ENCODE measurements at regions not wholly inside any gene's neighbourhood (a gene's known extent, or its start where the extent isn't known, plus 50 kb on each side); places are given as distances from the start of the nearest gene placed in this dataset.

DNA sequence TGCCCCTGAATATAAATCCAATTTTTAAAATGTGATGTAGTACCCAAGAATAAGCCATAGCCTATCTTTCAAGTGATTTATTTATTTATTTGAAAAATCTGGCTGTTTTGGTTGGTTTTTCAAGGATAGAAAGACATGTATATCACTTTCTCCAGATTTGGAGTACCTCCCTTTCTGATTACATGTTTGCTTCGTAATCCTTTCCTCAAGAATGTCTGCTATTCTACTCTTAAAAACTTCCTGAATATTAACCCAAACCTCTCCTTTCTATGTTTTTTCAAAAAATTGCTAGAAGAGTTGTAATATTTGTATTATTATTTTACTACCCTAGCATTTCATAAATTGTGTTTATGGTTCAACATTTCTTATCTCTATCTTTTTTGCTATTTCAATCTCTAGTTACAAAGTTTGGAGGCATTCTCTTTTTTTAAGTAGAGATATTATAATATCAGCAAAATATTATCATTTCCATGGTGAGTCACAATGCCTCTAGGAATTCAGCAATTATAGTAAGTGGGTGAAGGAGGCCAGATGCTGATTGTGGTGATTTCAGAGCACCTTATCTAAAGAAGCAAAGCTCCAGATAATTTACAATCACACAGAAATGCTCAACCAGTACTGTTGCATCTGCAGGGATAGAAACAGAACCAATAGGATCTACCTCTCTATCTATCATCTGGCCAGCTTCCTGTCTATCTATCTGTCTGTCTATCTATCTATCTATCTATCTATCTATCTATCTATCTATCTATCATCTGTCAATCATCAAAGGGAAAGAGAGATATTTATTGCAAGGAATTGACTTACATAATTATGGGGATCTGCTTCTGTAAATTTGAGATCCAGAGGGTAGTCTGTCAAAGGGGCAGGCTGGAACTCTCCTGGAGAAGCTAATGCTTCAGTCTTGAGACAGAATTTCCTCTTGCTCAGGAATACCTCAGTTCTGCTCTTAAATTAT is 412.5 kb upstream of the SEMA3C start:
- FAIRE-seq, result no peak
- WGBS, 2 experiments (ENCODE audit: extremely low coverage in 1 of 2, insufficient coverage in 1 of 2, insufficient read length in 1 of 2, insufficient replicate concordance in 2 of 2, low coverage in 1 of 2, low lambda C conversion rate in 2 of 2, missing lambda C conversion rate in 1 of 2), result 81% methylated on average over 1 of the region's 1 CpG; no CpG with 5 or more reads in 1 of the 2 experiments

More for the DNA sequence above, 412.5 kb upstream of the SEMA3C start:
- no peaks in the 10 kb centered on the region for H3K27me3 ChIP-seq (replicated peaks in 1 of 4; ENCODE audit: control insufficient read depth in 3 of 4, extremely low read depth in 1 of 4, insufficient read depth in 3 of 4, low read length in 3 of 4)
- H3K27ac ChIP-seq (ENCODE audit: low read depth, low read length), result no peak overlapping the region
- H2BK15ac ChIP-seq (ENCODE audit: low read length), result no peak overlapping the region
- CTCF ChIA-PET (ENCODE audit: partially characterized antibody), result interaction anchor here (1.4 kb wide), 1 partner anchor 23 kb away, joined by 3 read pairs; no protein-coding TSS in a partner anchor
- H3K9me3 ChIP-seq (ENCODE audit: insufficient read depth in 2 of 2, low read depth in 1 of 2, low read length in 1 of 2), result no peaks in the 10 kb centered on the region
- no peak overlapping the region for H2AK5ac ChIP-seq (ENCODE audit: low read depth, low read length)
- no peak overlapping the region for H3K4ac ChIP-seq (replicated peaks; ENCODE audit: insufficient read length, low read depth, low read length)
- H3K4me1 ChIP-seq (replicated peaks in 1 of 4; ENCODE audit: control insufficient read depth in 3 of 4, insufficient read depth in 4 of 4, low read length in 3 of 4), result no peaks in the 10 kb centered on the region
- TF ChIP-seq, protein P1, sequence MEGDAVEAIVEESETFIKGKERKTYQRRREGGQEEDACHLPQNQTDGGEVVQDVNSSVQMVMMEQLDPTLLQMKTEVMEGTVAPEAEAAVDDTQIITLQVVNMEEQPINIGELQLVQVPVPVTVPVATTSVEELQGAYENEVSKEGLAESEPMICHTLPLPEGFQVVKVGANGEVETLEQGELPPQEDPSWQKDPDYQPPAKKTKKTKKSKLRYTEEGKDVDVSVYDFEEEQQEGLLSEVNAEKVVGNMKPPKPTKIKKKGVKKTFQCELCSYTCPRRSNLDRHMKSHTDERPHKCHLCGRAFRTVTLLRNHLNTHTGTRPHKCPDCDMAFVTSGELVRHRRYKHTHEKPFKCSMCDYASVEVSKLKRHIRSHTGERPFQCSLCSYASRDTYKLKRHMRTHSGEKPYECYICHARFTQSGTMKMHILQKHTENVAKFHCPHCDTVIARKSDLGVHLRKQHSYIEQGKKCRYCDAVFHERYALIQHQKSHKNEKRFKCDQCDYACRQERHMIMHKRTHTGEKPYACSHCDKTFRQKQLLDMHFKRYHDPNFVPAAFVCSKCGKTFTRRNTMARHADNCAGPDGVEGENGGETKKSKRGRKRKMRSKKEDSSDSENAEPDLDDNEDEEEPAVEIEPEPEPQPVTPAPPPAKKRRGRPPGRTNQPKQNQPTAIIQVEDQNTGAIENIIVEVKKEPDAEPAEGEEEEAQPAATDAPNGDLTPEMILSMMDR (IDR thresholded peaks at IDR 0.05; ENCODE audit: control extremely low read depth in 1 of 3, insufficient read depth in 1 of 3, low read depth in 1 of 3, low read length in 3 of 3), result no peak
- no peak overlapping the region for H4K91ac ChIP-seq (replicated peaks; ENCODE audit: insufficient read length, low read length)
- H3K18ac ChIP-seq (ENCODE audit: extremely low read depth, low read length), result no peak overlapping the region
- no peak overlapping the region for H3K4me2 ChIP-seq (ENCODE audit: insufficient read depth in 1 of 2, low read depth in 2 of 2, low read length in 2 of 2)
- no peak overlapping the region for H4K5ac ChIP-seq (ENCODE audit: insufficient read length, low read depth, low read length)
- no peak for DNase-seq (ENCODE audit: low read depth in 1 of 2, low spot score in 2 of 2)
- H2BK20ac ChIP-seq (ENCODE audit: low read length), result no peak overlapping the region
- H3K79me2 ChIP-seq (ENCODE audit: control insufficient read depth in 1 of 2, insufficient read depth in 2 of 2, low read length in 2 of 2), result no peaks in the 10 kb centered on the region
- H4K20me1 ChIP-seq (replicated peaks in 1 of 2; ENCODE audit: control insufficient read depth in 1 of 2, insufficient read depth in 2 of 2, low read length in 2 of 2), result no peaks in the 10 kb centered on the region
- H3K9ac ChIP-seq (replicated peaks in 1 of 4; ENCODE audit: extremely low read depth in 1 of 4, low read depth in 3 of 4, low read length in 3 of 4), result no peak overlapping the region
- no peak overlapping the region for H3K56ac ChIP-seq (replicated peaks; ENCODE audit: insufficient read length, low read depth, low read length)
- no peak overlapping the region for H3K23ac ChIP-seq (ENCODE audit: insufficient read length)
- H3K4me3 ChIP-seq (ENCODE audit: extremely low read depth in 1 of 4, insufficient read depth in 2 of 4, low read depth in 3 of 4, low read length in 4 of 4), result no peak overlapping the region
- no peak overlapping the region for H2BK5ac ChIP-seq (ENCODE audit: low read depth, low read length)
- no peak overlapping the region for H2AFZ ChIP-seq (ENCODE audit: low read length)
- H3K36me3 ChIP-seq (ENCODE audit: control insufficient read depth in 2 of 4, insufficient read depth in 4 of 4, low read length in 3 of 4), result no peaks in the 10 kb centered on the region
- H3K79me1 ChIP-seq (ENCODE audit: low read depth, low read length), result no peaks in the 10 kb centered on the region
- H4K8ac ChIP-seq (ENCODE audit: extremely low read depth, insufficient read depth, low read length), result no peak overlapping the region
- no peak overlapping the region for H3K14ac ChIP-seq (ENCODE audit: insufficient read length)
- POLR2A ChIA-PET (ENCODE audit: partially characterized antibody), result no interaction called here
- H3K23me2 ChIP-seq (ENCODE audit: low read depth, low read length), result no peaks in the 10 kb centered on the region
- no peak overlapping the region for H2BK12ac ChIP-seq (ENCODE audit: low read depth, low read length)
- no peak overlapping the region for H2BK120ac ChIP-seq (replicated peaks; ENCODE audit: low read depth, low read length)
